Bronchial epithelial cell (primary cell): ENCODE measurements at regions not wholly inside any gene's neighbourhood (a gene's known extent, or its start where the extent isn't known, plus 50 kb on each side); places are given as distances from the start of the nearest gene placed in this dataset.
A peak's percentile ranks its signal among the peaks of the same experiment; 100 is the strongest.

ENCODE experiments used
- DNase-seq: peaks from one replicate; pipeline ENCODE4 v3.0.0-alpha.2; 2010; ENCODE audit warnings: low read depth
- FAIRE-seq: peaks from 2 replicates; lab custom pipeline; 2011; peaks lifted over from hg19 to GRCh38; lab: Jason Lieb, UNC
- H3K27me3 ChIP-seq: 2 replicates; pipeline ENCODE4 v1.5.1; 2011; ENCODE audit warnings: low read length; ENCODE audit not compliant: control insufficient read depth, insufficient read depth
- H3K36me3 ChIP-seq: 2 replicates; pipeline ENCODE4 v1.5.1; 2011; ENCODE audit warnings: low read length; ENCODE audit not compliant: control insufficient read depth, insufficient read depth
- H3K4me3 ChIP-seq: 2 replicates; pipeline ENCODE4 v1.5.1; 2011; ENCODE audit warnings: mild to moderate bottlenecking, low read depth, low read length, control low read depth
- CTCF ChIP-seq: IDR thresholded peaks from 2 replicates; pipeline ENCODE4 v1.5.1; 2011; ENCODE audit warnings: mild to moderate bottlenecking, moderate library complexity, low read length, control low read depth, inconsistent platforms; ENCODE audit not compliant: insufficient read depth, severe bottlenecking

GRCh38 chr1:217948741-217949140 is 317.6 kb downstream of the SPATA17 start:
- DNase-seq (no peak), FAIRE-seq (no peak)
- Histone ChIP-seq H3K4me3 (no peak overlapping the region), H3K36me3 (no peaks in the 10 kb centered on the region), H3K27me3 (no peaks in the 10 kb centered on the region)
- no peak for TF ChIP-seq CTCF

GRCh38 chr1:217953330-217953729 is 322.2 kb downstream of the SPATA17 start:
- H3K36me3 ChIP-seq = no peaks in the 10 kb centered on the region
- no peak for FAIRE-seq

DNA sequence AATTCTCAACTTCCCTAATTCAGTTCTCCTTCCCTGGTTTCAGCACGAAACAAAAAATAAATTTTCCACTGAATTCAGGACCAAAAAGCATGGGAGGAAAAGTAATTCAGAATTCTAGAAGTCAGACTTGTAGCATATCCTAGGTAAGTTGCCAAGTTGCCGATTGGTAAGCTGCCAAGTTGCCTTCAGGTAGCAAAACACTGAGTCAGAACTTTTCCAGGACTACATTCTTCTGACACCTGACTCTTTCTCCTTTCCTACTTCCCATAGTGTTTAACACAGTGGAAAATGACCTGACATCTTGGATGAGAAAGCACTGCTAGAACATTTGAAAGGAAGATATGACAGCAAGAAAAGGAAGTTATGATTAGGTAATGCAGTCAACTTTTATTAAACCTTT is 322.8 kb downstream of the SPATA17 start:
- no peaks in the 10 kb centered on the region for H3K27me3 ChIP-seq
- TF ChIP-seq CTCF = no peak
- FAIRE-seq (no peak), DNase-seq (peak; percentile 67)
- no peaks in the 10 kb centered on the region for H3K36me3 ChIP-seq
- no peak overlapping the region for H3K4me3 ChIP-seq

More at GRCh38 chr1:217953330-217953729, 322.2 kb downstream of the SPATA17 start:
- Histone ChIP-seq H3K27me3 (no peaks in the 10 kb centered on the region), H3K4me3 (no peak overlapping the region)
- TF ChIP-seq CTCF = no peak
- no peak for DNase-seq

- DNase-seq (no peak), FAIRE-seq (no peak)
- Histone ChIP-seq H3K27me3 (no peaks in the 10 kb centered on the region), H3K36me3 (no peaks in the 10 kb centered on the region), H3K4me3 (no peak overlapping the region)
- no peak for TF ChIP-seq CTCF
These were observed 324.6 kb downstream of the SPATA17 start for GRCh38 chr1:217955723-217956122.

- Histone ChIP-seq H3K36me3 (no peaks in the 10 kb centered on the region), H3K4me3 (no peak overlapping the region), H3K27me3 (no peaks in the 10 kb centered on the region)
- FAIRE-seq = no peak
- no peak for DNase-seq
- no peak for TF ChIP-seq CTCF
These were observed 319.8 kb upstream of the RRP15 start for GRCh38 chr1:217965156-217965786.

DNA sequence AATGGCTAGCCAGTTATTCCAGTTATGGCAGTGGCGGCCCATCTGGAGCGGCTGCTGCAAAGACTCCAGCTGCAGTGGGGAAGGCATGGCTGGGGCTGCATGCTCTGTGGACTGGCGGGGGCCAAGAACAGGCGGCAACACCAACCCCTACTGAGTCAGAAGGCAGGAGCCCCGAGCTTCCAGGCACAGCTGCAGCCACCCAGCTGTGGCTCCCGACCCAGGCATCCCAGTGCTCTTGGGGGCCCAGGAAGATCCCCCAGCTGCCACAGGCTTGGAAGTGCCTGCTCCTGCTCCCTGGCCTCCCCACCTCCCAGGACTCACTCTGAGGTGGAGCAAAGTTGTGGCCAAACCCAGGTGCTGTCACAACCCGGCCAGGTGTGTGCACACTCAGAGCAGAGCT is 317.0 kb upstream of the RRP15 start:
- FAIRE-seq = no peak
- H3K27me3 ChIP-seq = no peaks in the 10 kb centered on the region

More for the DNA sequence above, 317.0 kb upstream of the RRP15 start:
- Histone ChIP-seq H3K4me3 (no peak overlapping the region), H3K36me3 (no peaks in the 10 kb centered on the region)
- TF ChIP-seq CTCF = no peak
- no peak for DNase-seq
